HEK293T (cell line): ENCODE measurements at regions not wholly inside any gene's neighbourhood (a gene's known extent, or its start where the extent isn't known, plus 50 kb on each side); places are given as distances from the start of the nearest gene placed in this dataset.

ENCODE experiments used
- CTCF ChIA-PET: fragments of 350-600 bp; formaldehyde crosslinking; extraction: SDS; loops from one replicate; lab custom pipeline; 2021; ENCODE audit warnings: antibody characterized with exemption, inconsistent platforms; lab: Yijun Ruan, JAX
- POLR2A ChIA-PET: fragments of 350-600 bp; formaldehyde crosslinking; extraction: SDS; loops from one replicate; lab custom pipeline; 2020; ENCODE audit warnings: antibody characterized with exemption, inconsistent platforms; lab: Yijun Ruan, JAX
- DNase-seq: peaks from one replicate; pipeline ENCODE4 v3.0.0; 2012; ENCODE audit warnings: mixed read lengths; ENCODE audit errors: extremely low spot score
- ARNT ChIP-seq: fragments of 450-650 bp; IDR thresholded peaks from 2 replicates; pipeline ENCODE4 v1.6.1; 2017; ENCODE audit warnings: mild to moderate bottlenecking
- BHLHE40 ChIP-seq: fragments of 450-650 bp; IDR thresholded peaks from 2 replicates; pipeline ENCODE4 v1.6.1; 2016; ENCODE audit warnings: mild to moderate bottlenecking, moderate library complexity, borderline replicate concordance
- CTBP1 ChIP-seq: fragments of 450-650 bp; IDR thresholded peaks from 2 replicates; pipeline ENCODE4 v1.6.1; 2016; ENCODE audit warnings: borderline replicate concordance
- ELF4 ChIP-seq: fragments of 450-650 bp; IDR thresholded peaks from 2 replicates; pipeline ENCODE4 v1.6.1; 2017; ENCODE audit warnings: antibody characterized with exemption
- FOXA1 ChIP-seq: fragments of 450-650 bp; IDR thresholded peaks from 2 replicates; pipeline ENCODE4 v1.6.1; 2016; ENCODE audit warnings: mild to moderate bottlenecking
- FOXK2 ChIP-seq: fragments of 450-650 bp; IDR thresholded peaks from 2 replicates; pipeline ENCODE4 v1.6.1; 2016; ENCODE audit warnings: mild to moderate bottlenecking
- FOXM1 ChIP-seq: fragments of 450-650 bp; IDR thresholded peaks from 2 replicates; pipeline ENCODE4 v1.6.1; 2017; ENCODE audit warnings: mild to moderate bottlenecking, borderline replicate concordance
- HDGF ChIP-seq: fragments of 450-650 bp; IDR thresholded peaks from 2 replicates; pipeline ENCODE4 v1.6.1; 2017; ENCODE audit warnings: antibody characterized with exemption, borderline replicate concordance
- L3MBTL2 ChIP-seq: fragments of 450-650 bp; conservative IDR thresholded peaks from 2 replicates; pipeline ENCODE4 v1.6.1; 2016; ENCODE audit warnings: mild to moderate bottlenecking
- LEF1 ChIP-seq: fragments of 450-650 bp; IDR thresholded peaks from 2 replicates; pipeline ENCODE4 v1.6.1; 2017; ENCODE audit warnings: mild to moderate bottlenecking, borderline replicate concordance
- NFRKB ChIP-seq: fragments of 450-650 bp; IDR thresholded peaks from 2 replicates; pipeline ENCODE4 v1.6.1; 2016; ENCODE audit warnings: mild to moderate bottlenecking, moderate library complexity
- SP1 ChIP-seq: fragments of 450-650 bp; IDR thresholded peaks from 2 replicates; pipeline ENCODE4 v1.6.1; 2017
- SUZ12 ChIP-seq: fragments of 450-650 bp; IDR thresholded peaks from 2 replicates; pipeline ENCODE4 v1.6.1; 2016; ENCODE audit warnings: mild to moderate bottlenecking
- TARDBP ChIP-seq: fragments of 450-650 bp; IDR thresholded peaks from 2 replicates; pipeline ENCODE4 v1.6.1; 2016
- ZNF384 ChIP-seq: fragments of 450-650 bp; IDR thresholded peaks from 2 replicates; pipeline ENCODE4 v1.6.1; 2016
- TF ChIP-seq, protein P1 (sequence below): fragments of 450-650 bp; IDR thresholded peaks from 2 replicates; pipeline ENCODE4 v1.6.1; 2016

DNA sequence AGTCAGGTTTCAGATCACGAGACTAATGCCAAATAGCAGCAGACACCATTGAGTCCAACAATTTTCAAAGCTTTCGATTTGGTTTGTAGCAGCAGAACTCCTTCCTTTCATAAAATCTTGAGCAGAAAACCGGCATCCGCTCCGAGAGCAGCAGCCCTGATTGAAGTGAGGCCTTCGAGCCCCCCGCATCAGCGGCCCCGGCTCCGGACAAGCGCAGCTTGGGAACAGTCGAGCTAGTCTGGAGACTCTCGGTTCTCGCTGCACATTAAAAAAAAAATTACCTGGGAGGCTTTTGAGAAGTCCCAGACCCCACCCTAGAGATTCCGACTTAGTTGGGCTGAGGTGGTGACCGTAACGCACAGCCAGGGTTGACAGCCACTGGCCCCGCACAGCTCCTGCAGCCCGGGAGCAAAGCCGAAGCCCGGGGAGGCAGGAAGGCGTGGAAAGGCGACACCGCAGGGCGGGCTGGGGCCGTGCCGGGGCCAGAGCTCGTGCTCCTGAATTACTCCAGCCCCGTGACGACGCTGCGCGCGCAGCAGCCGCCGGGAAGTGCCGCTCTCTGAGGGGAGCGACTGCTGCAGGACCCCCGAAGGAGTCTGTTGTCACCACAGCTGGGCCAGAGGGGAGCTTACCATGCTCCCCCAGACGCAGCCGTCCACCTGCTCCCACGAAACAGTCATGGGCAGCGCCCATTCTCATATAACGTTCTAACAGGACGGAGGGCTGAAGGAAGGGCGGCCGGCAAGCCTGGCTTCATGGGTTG, 57.8 kb downstream of the SPATA19 start:
- TF ChIP-seq FOXK2 (no peak), ARNT (no peak), ZNF384 (no peak), FOXA1 (no peak), LEF1 (no peak), SUZ12 (no peak), ELF4 (no peak), FOXM1 (no peak), NFRKB (no peak), CTBP1 (no peak)
- TF ChIP-seq, protein P1, sequence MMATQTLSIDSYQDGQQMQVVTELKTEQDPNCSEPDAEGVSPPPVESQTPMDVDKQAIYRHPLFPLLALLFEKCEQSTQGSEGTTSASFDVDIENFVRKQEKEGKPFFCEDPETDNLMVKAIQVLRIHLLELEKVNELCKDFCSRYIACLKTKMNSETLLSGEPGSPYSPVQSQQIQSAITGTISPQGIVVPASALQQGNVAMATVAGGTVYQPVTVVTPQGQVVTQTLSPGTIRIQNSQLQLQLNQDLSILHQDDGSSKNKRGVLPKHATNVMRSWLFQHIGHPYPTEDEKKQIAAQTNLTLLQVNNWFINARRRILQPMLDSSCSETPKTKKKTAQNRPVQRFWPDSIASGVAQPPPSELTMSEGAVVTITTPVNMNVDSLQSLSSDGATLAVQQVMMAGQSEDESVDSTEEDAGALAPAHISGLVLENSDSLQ: no peak
- ChIA-PET POLR2A (no interaction called here), CTCF (no interaction called here)
- peak; percentile 59 for DNase-seq

DNA sequence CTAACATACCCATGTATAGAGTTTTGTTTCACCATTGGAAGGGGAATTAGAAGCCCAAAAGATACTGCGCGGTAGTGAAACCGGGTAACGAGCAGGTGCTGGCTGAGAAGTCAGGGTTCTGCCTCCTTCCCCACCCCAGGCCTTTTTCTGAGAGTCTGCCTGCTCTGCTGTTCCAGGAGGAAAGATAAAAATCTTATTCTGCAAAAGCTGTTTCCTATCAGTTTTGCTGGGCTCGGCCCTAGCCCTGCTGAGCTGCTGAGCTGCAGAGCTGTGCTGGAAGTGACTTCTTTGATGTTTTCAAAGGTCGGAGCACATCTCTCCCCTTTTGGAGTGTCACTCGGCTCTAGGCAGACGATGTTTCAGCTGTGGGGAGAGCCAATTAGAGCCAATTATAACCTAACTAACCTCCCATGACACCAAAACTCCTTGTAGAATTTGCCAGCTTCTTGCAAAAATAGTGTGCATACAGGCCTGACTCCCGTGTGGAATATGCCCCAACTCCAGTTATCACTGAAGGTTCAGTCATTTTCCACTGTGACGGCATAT, 59.4 kb downstream of the SPATA19 start:
- no peak for TF ChIP-seq LEF1
- TF ChIP-seq FOXK2: no peak
- TF ChIP-seq FOXM1: no peak
- TF ChIP-seq CTBP1: no peak
- no peak for TF ChIP-seq FOXA1
- no peak for TF ChIP-seq TARDBP
- TF ChIP-seq BHLHE40: no peak
- DNase-seq: no peak
- POLR2A ChIA-PET: no interaction called here
- CTCF ChIA-PET: no interaction called here

DNA sequence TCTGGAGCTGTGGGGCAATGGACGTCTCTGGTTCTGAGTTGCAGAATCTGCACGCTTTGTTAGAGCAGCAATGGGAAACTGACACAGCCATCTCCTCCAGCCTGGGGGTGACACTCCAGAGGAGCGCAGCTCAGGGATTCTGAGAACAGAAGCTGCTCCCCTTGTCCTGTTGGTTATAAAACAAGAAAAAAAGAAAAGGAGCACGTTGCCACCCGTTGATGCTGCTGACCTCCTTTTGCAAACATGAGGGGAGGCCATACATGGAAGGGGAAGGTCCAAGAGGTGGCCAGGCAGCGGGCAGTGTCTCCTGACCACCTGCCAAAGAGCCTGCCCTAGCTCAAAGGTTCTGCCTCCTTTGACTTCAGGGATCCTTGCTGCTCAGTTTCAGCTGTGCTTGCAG, 61.0 kb downstream of the SPATA19 start:
- ChIA-PET POLR2A (no interaction called here), CTCF (no interaction called here)
- no peak for DNase-seq
- no peak for TF ChIP-seq FOXK2

DNA sequence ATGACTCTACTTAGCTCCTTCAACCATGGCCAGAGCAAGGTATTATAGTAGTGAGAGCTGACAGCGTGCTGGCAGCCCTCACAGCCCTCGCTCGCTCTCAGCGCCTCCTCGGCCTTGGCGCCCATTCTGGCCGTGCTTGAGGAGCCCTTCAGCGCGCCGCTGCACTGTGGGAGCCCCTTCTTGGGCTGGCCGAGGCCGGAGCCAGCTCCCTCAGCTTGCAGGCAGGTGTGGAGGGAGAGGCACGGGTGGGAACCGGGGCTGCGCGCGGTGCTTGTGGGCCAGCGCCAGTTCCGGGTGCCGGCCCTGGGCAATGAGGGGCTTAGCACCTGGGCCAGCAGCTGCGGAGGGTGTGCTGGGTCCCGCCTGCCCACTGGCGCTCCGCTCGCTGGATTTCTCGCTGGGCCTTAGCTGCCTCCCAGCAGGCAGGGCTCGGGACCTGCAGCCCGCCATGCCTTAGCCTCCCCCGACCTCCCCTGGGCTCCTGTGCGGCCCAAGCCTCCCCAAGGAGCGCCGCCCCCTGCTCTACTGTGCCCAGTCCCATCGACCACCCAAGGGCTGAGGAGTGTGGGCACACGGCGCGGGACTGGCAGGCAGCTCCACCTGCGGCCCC, 63.1 kb downstream of the SPATA19 start:
- no peak for DNase-seq
- TF ChIP-seq FOXA1 (no peak), ZNF384 (no peak), SP1 (no peak), L3MBTL2 (no peak), FOXK2 (no peak), SUZ12 (no peak), BHLHE40 (no peak), TARDBP (no peak), ELF4 (no peak), NFRKB (no peak), FOXM1 (no peak), CTBP1 (no peak), HDGF (no peak), ARNT (no peak), LEF1 (no peak)
- TF ChIP-seq, protein P1: no peak
- POLR2A ChIA-PET: no interaction called here
- CTCF ChIA-PET: no interaction called here

DNA sequence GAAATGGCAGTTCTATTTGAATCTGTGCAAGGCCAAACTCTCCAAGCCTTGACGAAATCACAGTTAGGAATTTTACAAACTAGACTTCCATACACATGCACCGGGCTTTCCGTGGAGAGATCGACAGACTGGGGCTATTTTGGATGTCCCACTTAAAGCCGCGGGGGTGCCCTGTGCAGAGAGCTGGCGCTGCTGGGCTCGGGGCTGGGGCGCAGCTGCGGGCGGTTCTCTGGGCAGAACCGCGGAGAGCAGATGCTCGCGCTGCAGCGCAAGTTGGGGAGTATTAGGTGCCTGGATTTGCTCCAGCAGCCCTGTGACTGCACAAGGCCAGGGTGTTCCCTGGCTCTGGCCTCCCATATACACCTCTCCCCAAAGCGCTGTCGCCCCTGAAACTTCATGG, 67.2 kb downstream of the SPATA19 start:
- TF ChIP-seq ELF4 (no peak), NFRKB (no peak), CTBP1 (no peak), TARDBP (no peak), BHLHE40 (no peak), FOXM1 (no peak)
- CTCF ChIA-PET: no interaction called here
- POLR2A ChIA-PET: no interaction called here
- no peak for DNase-seq

DNA sequence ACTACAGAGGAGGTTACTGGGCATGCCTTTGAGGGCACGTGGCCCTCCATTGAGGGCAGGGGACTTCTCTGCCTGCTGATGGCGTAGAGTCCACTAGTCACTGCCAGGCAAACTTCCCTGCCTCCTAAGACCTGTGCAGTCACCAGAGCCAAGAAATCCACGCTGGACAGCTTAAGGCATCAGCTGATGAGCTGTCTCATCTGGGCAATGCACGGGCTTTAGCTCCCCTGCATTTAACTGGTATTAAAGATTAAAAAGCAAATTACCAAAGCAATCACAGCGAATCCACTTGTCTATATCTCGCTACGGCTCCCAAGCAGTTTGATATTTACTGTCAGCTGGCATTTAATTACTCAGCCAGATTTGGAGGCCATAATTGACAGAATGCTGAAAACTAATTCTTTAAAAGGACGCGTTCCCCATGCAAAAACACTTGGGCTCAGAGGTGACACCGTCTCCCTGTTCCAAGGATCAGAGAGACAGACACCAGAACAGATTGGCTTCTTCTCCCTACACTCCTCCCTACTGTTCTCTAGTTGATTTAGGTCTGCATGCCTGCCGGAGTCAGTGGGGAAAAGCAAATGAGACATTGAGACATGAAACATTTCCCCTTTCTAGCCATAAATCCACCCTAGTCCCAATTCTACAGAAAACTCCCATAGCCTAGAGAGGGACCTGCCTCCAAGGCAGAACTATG, 68.5 kb downstream of the SPATA19 start:
- POLR2A ChIA-PET: no interaction called here
- no peak for TF ChIP-seq ELF4
- no peak for TF ChIP-seq ZNF384
- DNase-seq: no peak
- CTCF ChIA-PET: no interaction called here

DNA sequence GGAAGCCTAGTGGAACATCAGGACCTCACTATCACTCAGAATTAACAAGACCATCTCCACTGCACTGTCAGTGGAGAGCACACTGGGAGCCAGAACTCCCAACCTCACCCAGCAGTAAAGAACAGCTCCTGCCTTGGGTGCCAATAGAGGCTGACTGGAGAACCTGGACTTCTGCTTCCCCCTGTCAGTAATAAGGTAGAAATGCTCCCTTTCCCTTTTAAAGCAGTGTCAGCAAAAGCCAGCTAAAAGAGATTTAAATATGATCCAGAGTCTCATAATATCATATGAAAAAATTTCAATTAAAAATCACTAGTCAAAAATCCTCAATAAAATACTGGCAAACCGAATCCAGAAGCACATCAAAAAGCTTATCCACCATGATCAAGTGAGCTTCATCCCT, 82.8 kb downstream of the SPATA19 start:
- DNase-seq: no peak
- ChIA-PET CTCF (no interaction called here), POLR2A (no interaction called here)
- TF ChIP-seq BHLHE40 (no peak), ELF4 (no peak), LEF1 (no peak), L3MBTL2 (no peak), FOXM1 (no peak), CTBP1 (no peak), FOXK2 (no peak), HDGF (no peak), TARDBP (no peak), SP1 (no peak), ZNF384 (no peak), FOXA1 (no peak)
- TF ChIP-seq, protein P1: no peak
